HUES6 (cell line): ENCODE measurements at regions not wholly inside any gene's neighbourhood (a gene's known extent, or its start where the extent isn't known, plus 50 kb on each side); places are given as distances from the start of the nearest gene placed in this dataset.

Source experiments
- H3K27ac ChIP-seq: 2 replicates; pipeline ENCODE4 v1.7.0; 2013; ENCODE audit warnings: low read depth, mild to moderate bottlenecking, low read length, inconsistent platforms
- H3K27me3 ChIP-seq: 2 replicates; pipeline ENCODE4 v1.6.1; 2013; ENCODE audit warnings: low read length; ENCODE audit not compliant: control insufficient read depth, insufficient read depth
- H3K36me3 ChIP-seq: 2 replicates; pipeline ENCODE4 v1.6.1; 2013; ENCODE audit warnings: low read length; ENCODE audit not compliant: control insufficient read depth, insufficient read depth
- H3K4me1 ChIP-seq: 2 replicates; pipeline ENCODE4 v1.6.1; 2013; ENCODE audit warnings: low read length; ENCODE audit not compliant: control insufficient read depth, insufficient read depth
- H3K4me3 ChIP-seq: 2 replicates; pipeline ENCODE4 v1.5.1; 2013; ENCODE audit warnings: low read depth, low read length
- H3K9ac ChIP-seq: one replicate; pipeline ENCODE4 v1.6.1; 2013; ENCODE audit warnings: mild to moderate bottlenecking, low read length
- H3K9me3 ChIP-seq: 2 replicates; pipeline ENCODE4 v1.6.1; 2013; ENCODE audit warnings: low read depth, low read length; ENCODE audit not compliant: control insufficient read depth, insufficient read depth

DNA sequence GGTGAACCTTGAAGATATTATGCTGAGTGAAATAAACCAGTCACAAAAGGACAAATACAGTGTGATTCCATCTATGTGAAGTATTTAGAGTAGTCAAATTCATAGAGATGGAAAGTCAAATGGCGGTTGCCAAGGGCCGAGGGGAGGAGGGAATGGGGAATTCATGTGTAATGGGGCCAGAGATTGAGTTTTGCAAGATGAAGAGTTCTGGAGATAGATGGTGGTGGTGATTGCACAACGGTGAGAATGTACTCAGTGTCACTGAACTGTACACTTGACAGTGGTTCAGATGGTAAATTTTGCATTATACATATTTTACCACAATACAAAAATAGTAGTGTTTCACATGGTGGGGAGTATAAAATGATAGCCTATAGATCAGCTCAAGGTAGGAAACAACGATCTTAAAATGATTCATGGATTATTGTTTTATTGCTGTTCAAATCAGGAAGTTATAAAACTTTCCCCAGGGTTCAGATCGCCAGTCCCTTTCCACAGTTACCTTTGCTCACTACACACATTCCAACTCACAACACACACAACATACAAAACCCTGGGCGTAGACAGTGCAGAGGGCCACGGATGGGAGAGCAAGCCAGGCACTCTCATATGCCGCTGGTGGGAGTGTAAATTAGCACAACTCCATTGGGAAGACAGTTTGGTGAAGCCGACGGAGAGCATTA is 219.9 kb downstream of the ZIC5 start:
- no peaks in the 10 kb centered on the region for H3K27me3 ChIP-seq
- H3K4me1 ChIP-seq: peaks cover 19% of the 10 kb centered on the region
- H3K4me3 ChIP-seq: no peak overlapping the region
- H3K9me3 ChIP-seq: no peaks in the 10 kb centered on the region
- H3K36me3 ChIP-seq: no peaks in the 10 kb centered on the region
- H3K9ac ChIP-seq: no peak overlapping the region
- no peak overlapping the region for H3K27ac ChIP-seq

- no peaks in the 10 kb centered on the region for H3K36me3 ChIP-seq
- no peaks in the 10 kb centered on the region for H3K9me3 ChIP-seq
- H3K9ac ChIP-seq: no peak overlapping the region
- no peaks in the 10 kb centered on the region for H3K27me3 ChIP-seq
- H3K27ac ChIP-seq: no peak overlapping the region
- no peak overlapping the region for H3K4me3 ChIP-seq
- H3K4me1 ChIP-seq: peaks cover 19% of the 10 kb centered on the region
These were observed 220.6 kb downstream of the ZIC5 start for GRCh38 chr13:99750951-99751350.

- Histone ChIP-seq H3K4me3 (no peak overlapping the region), H3K27me3 (no peaks in the 10 kb centered on the region), H3K36me3 (no peaks in the 10 kb centered on the region), H3K4me1 (peaks cover 32% of the 10 kb centered on the region), H3K27ac (no peak overlapping the region), H3K9me3 (no peaks in the 10 kb centered on the region), H3K9ac (no peak overlapping the region)
These were observed 222.1 kb downstream of the ZIC5 start for GRCh38 chr13:99749271-99750019.

- Histone ChIP-seq H3K4me1 (peaks cover 45% of the 10 kb centered on the region), H3K9me3 (no peaks in the 10 kb centered on the region), H3K27me3 (no peaks in the 10 kb centered on the region), H3K4me3 (peak overlapping the region; percentile 30; the same call in 1 of the 2 replicates), H3K27ac (peak overlapping the region; percentile 22; the same call in 1 of the 2 replicates), H3K9ac (peak overlapping the region; percentile 14), H3K36me3 (no peaks in the 10 kb centered on the region)
These were observed 224.2 kb downstream of the ZIC5 start for GRCh38 chr13:99747403-99747710.

DNA sequence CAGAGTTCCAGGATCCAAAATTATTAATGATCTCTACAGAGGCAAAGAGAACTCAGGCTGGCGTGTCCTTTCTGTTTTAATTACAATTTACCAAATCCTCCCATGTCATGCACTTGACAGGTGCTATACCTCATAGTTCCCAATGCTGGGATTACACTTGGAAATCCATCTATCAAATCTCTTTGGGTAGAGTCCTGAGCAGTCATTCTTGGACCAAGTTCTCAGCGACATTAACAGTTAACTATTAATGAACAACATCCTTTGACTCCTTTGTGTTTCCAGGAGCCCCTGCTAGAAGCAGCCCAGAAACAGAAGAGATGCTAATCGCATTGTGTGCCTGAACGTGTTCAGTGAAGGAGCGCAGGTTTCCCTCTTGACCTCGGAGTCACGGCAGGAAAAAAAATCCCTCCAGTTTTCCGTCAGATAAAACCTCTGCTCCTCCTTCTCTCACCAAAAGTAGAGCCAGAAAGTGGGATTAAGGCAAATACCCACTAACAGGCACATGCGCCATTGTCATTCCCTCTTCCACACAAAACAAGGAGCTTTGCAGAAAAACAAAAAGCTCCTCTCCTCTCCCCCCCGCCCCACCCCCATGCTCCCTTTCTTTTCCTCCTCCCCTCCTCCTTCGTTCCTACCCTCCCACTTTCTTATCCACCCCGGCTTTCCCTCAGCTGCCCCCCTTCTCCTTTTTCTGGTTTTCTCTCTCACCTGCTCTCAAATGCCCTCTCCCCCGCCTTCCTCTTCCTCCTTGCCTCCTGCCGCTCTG is 224.7 kb downstream of the ZIC5 start:
- no peaks in the 10 kb centered on the region for H3K36me3 ChIP-seq
- no peaks in the 10 kb centered on the region for H3K9me3 ChIP-seq
- H3K4me1 ChIP-seq: peaks cover 51% of the 10 kb centered on the region
- H3K27me3 ChIP-seq: no peaks in the 10 kb centered on the region
- H3K9ac ChIP-seq: peak overlapping the region; percentile 19
- H3K27ac ChIP-seq: peak overlapping the region; percentile 22
- peak overlapping the region; percentile 30 for H3K4me3 ChIP-seq

- no peaks in the 10 kb centered on the region for H3K36me3 ChIP-seq
- H3K27me3 ChIP-seq: no peaks in the 10 kb centered on the region
- no peak overlapping the region for H3K27ac ChIP-seq
- H3K9me3 ChIP-seq: no peaks in the 10 kb centered on the region
- H3K4me3 ChIP-seq: no peak overlapping the region
- H3K9ac ChIP-seq: no peak overlapping the region
- peaks cover 63% of the 10 kb centered on the region for H3K4me1 ChIP-seq
These were observed 228.5 kb downstream of the ZIC5 start for GRCh38 chr13:99743094-99743493.

DNA sequence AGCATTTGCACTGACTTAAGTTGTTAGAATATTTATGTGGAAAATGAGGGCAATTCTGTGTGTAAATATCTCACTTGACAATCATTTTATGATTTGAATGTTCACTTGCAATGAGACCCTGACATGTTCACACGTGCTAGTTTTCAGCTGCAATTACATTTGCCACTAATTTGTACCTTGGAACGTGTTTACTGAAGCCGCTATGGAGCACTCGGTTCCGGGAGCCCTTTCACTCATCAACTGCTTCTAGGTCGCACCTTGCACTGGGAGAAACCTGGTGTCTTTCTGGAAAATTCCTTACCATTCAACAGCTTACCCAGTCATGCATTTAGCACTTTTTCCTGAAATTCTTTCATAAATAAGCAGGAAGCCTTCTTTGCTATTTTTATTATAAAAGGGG is 229.6 kb downstream of the ZIC5 start:
- Histone ChIP-seq H3K9ac (no peak overlapping the region), H3K27me3 (no peaks in the 10 kb centered on the region), H3K4me3 (no peak overlapping the region), H3K36me3 (no peaks in the 10 kb centered on the region), H3K4me1 (peaks cover 65% of the 10 kb centered on the region), H3K9me3 (no peaks in the 10 kb centered on the region), H3K27ac (no peak overlapping the region)

- no peaks in the 10 kb centered on the region for H3K27me3 ChIP-seq
- H3K4me1 ChIP-seq: peaks cover 49% of the 10 kb centered on the region
- H3K27ac ChIP-seq: no peak overlapping the region
- peak overlapping the region; percentile 10 for H3K9ac ChIP-seq
- no peaks in the 10 kb centered on the region for H3K36me3 ChIP-seq
- H3K4me3 ChIP-seq: no peak overlapping the region
- no peaks in the 10 kb centered on the region for H3K9me3 ChIP-seq
These were observed 231.2 kb downstream of the ZIC5 start for GRCh38 chr13:99740251-99740979.

DNA sequence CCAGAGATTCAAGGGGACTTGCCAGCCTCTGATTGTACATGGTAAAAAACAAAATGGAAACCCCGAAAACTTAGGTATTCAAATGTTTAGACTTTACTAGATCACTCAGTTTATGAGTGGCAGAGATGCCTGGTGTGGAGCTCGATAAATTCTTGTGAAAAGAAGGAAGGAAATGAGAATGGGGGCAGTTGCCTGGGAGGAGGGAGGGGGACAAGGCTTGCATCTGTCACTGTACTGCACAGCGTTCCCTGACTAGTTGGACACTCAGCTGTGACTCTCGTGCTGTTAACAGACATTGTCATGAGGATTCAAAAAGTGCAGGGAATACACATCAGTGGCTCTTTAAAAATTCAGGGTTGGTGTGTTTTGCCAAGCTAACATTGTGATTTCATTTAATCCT is 232.9 kb downstream of the ZIC5 start:
- no peaks in the 10 kb centered on the region for H3K9me3 ChIP-seq
- H3K4me1 ChIP-seq: peaks cover 52% of the 10 kb centered on the region
- no peaks in the 10 kb centered on the region for H3K36me3 ChIP-seq
- no peak overlapping the region for H3K27ac ChIP-seq
- H3K9ac ChIP-seq: no peak overlapping the region
- H3K4me3 ChIP-seq: no peak overlapping the region
- no peaks in the 10 kb centered on the region for H3K27me3 ChIP-seq

DNA sequence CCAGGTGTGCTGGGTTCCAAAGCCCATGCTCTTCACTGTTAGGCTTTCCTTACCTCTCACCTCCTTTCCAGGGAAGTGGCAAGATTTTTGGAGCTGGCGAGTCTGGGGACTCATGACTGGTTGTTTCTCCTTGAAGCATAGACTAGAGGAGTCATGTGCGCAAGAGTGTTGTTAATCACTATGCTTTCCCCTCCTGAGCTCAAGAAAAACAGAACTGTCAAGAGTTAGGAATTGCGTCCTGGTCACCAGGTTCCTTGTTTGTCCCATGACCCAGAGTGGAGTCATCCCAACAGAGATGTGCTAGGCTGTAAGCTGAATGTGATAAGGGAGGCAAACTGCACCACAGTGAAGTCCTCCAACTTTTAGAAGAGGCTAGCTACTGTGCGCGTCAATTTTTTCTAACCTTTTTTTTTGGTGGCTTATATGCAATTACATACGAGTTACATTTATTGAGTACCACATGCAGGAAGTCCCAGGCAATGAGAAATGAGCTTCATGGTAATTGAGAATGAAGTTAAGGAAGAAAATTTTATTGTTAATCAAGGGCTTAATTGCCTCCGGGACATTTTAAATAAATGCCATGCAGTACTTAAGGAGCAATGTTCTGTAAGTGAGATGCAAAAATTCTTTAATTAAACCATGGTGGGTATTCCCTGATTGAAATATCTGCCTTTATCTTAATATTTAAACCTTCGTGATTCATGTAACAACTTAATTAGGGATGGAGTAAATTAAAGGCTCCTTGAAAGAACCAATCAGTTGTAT is 233.9 kb downstream of the ZIC5 start:
- peaks cover 53% of the 10 kb centered on the region for H3K4me1 ChIP-seq
- H3K4me3 ChIP-seq: no peak overlapping the region
- no peak overlapping the region for H3K27ac ChIP-seq
- no peaks in the 10 kb centered on the region for H3K9me3 ChIP-seq
- no peaks in the 10 kb centered on the region for H3K36me3 ChIP-seq
- no peak overlapping the region for H3K9ac ChIP-seq
- H3K27me3 ChIP-seq: no peaks in the 10 kb centered on the region
